Colonic mucosa (tissue), 4 donors: ENCODE measurements at regions not wholly inside any gene's neighbourhood (a gene's known extent, or its start where the extent isn't known, plus 50 kb on each side); places are given as distances from the start of the nearest gene placed in this dataset.

Experiments
- DNase-seq: peaks from one replicate; pipeline ENCODE4 v3.0.0-alpha.2; 2020
- H3K27ac ChIP-seq: fragments of 200-600 bp; one replicate; pipeline ENCODE4 v1.8.0; 2021
- H3K27me3 ChIP-seq: fragments of 200-600 bp; one replicate; pipeline ENCODE4 v1.8.0; 2021
- H3K36me3 ChIP-seq: fragments of 200-600 bp; one replicate; pipeline ENCODE4 v1.8.0; 2021
- H3K4me1 ChIP-seq: fragments of 200-600 bp; one replicate; pipeline ENCODE4 v1.8.0; 2021; ENCODE audit warnings: mild to moderate bottlenecking
- H3K4me3 ChIP-seq: fragments of 200-600 bp; one replicate; pipeline ENCODE4 v1.8.0; 2021
- H3K9ac ChIP-seq, 2 donors: one replicate each; pipeline ENCODE4 v1.7.0; 2013; ENCODE audit warnings: control low read depth in 2 of 2, low read depth in 2 of 2, low read length in 2 of 2
- H3K9me3 ChIP-seq: fragments of 200-600 bp; one replicate; pipeline ENCODE4 v1.8.0; 2021
- intact Hi-C: fragments of 100-400 bp; cut with DNase I; formaldehyde crosslinking; loops from one replicate; pipeline ENCODE4 v1.14.1; 2022
- TF ChIP-seq, protein P1 (sequence below): fragments of 200-600 bp; IDR thresholded peaks from one replicate; pipeline ENCODE4 v1.8.0; 2022; ENCODE audit warnings: antibody characterized with exemption, mild to moderate bottlenecking
- donor health status: healthy.
- donor health status: DM: no; HTN: no; CAD: no.
- donor health status: DM: no; HTN: no; CAD: no.

DNA sequence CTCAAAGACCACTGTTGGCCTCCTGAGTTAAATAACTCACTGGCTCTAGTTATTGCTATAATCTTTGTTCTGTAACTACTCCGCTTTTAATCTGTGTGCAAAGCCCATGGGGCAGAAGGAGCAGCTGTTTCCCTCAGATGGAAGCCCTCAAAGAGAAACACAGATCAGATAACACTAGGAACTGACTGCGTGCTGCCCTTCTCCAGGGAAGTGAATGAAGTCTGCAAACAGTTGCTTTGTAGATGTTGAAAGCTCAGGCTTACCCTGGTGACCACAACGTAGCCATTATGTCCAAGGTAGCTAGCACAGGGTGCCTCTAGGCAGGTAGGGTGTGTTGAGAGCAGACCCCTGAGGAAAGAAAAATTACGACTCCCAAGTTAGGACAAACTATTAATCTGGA lies 152.3 kb upstream of the STAC start:
- DNase-seq = no peak
- TF ChIP-seq, protein P1, sequence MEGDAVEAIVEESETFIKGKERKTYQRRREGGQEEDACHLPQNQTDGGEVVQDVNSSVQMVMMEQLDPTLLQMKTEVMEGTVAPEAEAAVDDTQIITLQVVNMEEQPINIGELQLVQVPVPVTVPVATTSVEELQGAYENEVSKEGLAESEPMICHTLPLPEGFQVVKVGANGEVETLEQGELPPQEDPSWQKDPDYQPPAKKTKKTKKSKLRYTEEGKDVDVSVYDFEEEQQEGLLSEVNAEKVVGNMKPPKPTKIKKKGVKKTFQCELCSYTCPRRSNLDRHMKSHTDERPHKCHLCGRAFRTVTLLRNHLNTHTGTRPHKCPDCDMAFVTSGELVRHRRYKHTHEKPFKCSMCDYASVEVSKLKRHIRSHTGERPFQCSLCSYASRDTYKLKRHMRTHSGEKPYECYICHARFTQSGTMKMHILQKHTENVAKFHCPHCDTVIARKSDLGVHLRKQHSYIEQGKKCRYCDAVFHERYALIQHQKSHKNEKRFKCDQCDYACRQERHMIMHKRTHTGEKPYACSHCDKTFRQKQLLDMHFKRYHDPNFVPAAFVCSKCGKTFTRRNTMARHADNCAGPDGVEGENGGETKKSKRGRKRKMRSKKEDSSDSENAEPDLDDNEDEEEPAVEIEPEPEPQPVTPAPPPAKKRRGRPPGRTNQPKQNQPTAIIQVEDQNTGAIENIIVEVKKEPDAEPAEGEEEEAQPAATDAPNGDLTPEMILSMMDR = no peak
- intact Hi-C loops = no loop called here

DNA sequence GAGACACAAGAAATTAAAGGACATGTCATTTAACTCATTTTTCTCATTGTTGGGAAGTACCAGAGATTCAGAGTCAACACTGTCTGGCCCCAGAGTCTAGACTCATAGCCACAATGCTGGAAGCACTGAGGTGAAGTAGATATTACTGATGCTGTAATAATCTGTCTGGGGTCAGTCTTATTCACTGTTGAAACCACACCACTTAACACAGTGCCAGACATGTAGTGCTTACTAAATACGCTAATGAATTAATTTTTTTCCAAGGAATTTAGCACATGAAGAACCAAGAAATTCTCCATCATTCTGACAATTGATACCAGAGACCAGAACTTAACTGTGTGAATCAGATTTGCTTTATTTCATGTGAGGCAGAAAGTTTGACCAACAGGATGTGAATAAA lies 150.8 kb upstream of the STAC start:
- DNase-seq = no peak
- Histone ChIP-seq H3K9me3 (no peaks in the 10 kb centered on the region), H3K4me3 (no peak overlapping the region), H3K27ac (no peak overlapping the region), H3K9ac (no peak overlapping the region), H3K36me3 (no peaks in the 10 kb centered on the region), H3K4me1 (no peaks in the 10 kb centered on the region), H3K27me3 (no peaks in the 10 kb centered on the region)
- TF ChIP-seq, protein P1 = no peak
- intact Hi-C loops = no loop called here

More for the DNA sequence above, 152.3 kb upstream of the STAC start:
- Histone ChIP-seq H3K27me3 (no peaks in the 10 kb centered on the region), H3K4me3 (no peak overlapping the region), H3K4me1 (no peaks in the 10 kb centered on the region), H3K27ac (no peak overlapping the region), H3K9ac (no peak overlapping the region), H3K9me3 (no peaks in the 10 kb centered on the region), H3K36me3 (no peaks in the 10 kb centered on the region)

DNA sequence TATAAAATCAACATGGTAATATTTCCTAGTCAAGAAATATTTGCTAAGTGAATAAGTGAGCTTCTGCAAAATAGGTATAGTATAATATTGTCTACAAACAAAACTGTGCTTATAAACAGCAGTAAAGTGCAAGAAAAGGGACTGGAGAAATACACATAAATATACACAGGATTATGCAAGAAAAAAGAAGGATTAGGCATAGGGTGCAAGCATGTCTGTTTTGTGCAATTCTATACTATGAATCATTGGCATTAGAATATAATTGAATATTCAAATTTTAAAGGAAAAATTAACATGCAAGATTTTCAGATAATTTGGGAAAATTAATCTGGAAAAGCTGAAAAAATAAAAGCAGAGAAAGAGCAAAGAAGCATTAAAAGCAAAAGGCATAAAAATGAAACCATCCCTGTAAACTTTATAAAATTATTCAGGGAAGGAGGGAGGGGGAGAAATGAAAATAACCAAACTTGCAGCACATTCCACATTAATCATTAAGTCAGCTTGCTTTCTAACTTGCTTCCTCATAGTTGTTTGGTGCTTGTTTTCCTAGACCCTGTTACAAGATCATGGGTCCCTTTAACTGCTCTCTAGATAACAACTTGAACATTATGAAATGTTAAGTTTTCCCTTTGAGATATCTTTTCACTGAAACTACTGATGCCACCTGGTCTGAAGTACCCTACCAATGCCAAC lies 147.4 kb upstream of the STAC start:
- Histone ChIP-seq H3K27me3 (no peaks in the 10 kb centered on the region), H3K4me1 (no peaks in the 10 kb centered on the region), H3K36me3 (no peaks in the 10 kb centered on the region), H3K27ac (no peak overlapping the region), H3K9me3 (no peaks in the 10 kb centered on the region), H3K4me3 (no peak overlapping the region), H3K9ac (no peak overlapping the region)
- DNase-seq = no peak
- intact Hi-C loops = no loop called here
- TF ChIP-seq, protein P1 = no peak

DNA sequence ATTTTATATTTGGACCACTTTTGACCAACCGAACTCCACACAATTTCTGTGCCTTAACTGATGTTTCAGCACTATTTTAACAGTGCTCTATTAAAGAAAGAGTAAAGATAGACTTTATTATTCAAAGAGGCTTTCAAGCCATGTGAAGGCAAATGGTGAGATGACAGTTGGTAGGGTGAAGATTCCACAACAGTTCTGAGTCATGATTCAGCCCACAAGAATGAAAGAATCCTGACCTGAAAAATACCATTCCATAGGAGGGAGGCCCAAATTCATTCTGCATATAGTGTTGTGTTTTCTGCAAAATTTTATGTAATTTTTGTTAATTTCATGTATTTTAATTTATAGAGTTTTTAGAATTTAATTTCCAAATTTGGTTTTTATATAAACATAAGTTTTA lies 135.6 kb upstream of the STAC start:
- Histone ChIP-seq H3K9me3 (no peaks in the 10 kb centered on the region), H3K27ac (no peak overlapping the region), H3K4me1 (no peaks in the 10 kb centered on the region), H3K36me3 (no peaks in the 10 kb centered on the region), H3K27me3 (no peaks in the 10 kb centered on the region), H3K4me3 (no peak overlapping the region), H3K9ac (no peak overlapping the region)
- intact Hi-C loops = no loop called here
- DNase-seq = no peak
- TF ChIP-seq, protein P1 = no peak

DNA sequence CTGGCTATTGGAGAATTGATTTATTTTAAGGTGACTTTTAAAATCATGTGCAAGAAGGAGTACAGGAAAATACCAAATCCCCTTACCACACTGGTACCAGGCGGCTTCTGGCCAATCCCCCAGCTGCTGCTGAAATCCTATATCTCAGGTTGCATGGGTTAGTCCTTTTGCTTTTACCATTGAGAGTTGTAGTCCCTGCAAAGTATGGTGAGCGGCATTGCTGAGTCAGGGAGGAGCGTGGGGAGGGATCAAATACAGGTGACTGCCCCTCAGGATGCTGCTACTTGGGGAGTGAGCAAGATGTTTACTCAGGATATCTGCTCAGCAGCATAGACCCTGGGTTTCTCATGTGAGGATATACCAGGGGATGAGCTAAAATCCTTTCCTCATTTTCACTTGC lies 131.9 kb upstream of the STAC start:
- no peaks in the 10 kb centered on the region for H3K36me3 ChIP-seq
- no peaks in the 10 kb centered on the region for H3K9me3 ChIP-seq
- H3K4me1 ChIP-seq = no peaks in the 10 kb centered on the region
- H3K27ac ChIP-seq = no peak overlapping the region
- no peak overlapping the region for H3K4me3 ChIP-seq
- no peak for DNase-seq
- TF ChIP-seq, protein P1 = no peak
- intact Hi-C loops = no loop called here
- no peaks in the 10 kb centered on the region for H3K27me3 ChIP-seq
- no peak overlapping the region for H3K9ac ChIP-seq
